Esophagus (tissue), 2 donors: ENCODE measurements at regions not wholly inside any gene's neighbourhood (a gene's known extent, or its start where the extent isn't known, plus 50 kb on each side); places are given as distances from the start of the nearest gene placed in this dataset.
"Not testable (repeated sequence)": the region's sequence is repeated elsewhere in the genome, so short reads cannot be mapped to it uniquely, and the experiment has no call there.

Experiments
- H3K27ac ChIP-seq, 2 donors: one replicate each; pipeline ENCODE4 v1.5.1; 2013; ENCODE audit warnings: low read depth in 2 of 2, mild to moderate bottlenecking in 2 of 2, inconsistent platforms in 1 of 2, low read length in 1 of 2, moderate library complexity in 1 of 2
- H3K27me3 ChIP-seq, 2 donors: one replicate each; pipeline ENCODE4 v1.6.1; 2013; ENCODE audit warnings: low read length in 2 of 2, control low read depth in 1 of 2, mild to moderate bottlenecking in 1 of 2; ENCODE audit not compliant: insufficient read depth in 2 of 2, control insufficient read depth in 1 of 2
- H3K36me3 ChIP-seq, 2 donors: one replicate each; pipeline ENCODE4 v1.6.1; 2013; ENCODE audit warnings: low read length in 1 of 2; ENCODE audit not compliant: control insufficient read depth in 2 of 2, insufficient read depth in 2 of 2
- H3K4me1 ChIP-seq, 2 donors: one replicate each; pipeline ENCODE4 v1.6.1; 2013; ENCODE audit warnings: low read length in 1 of 2; ENCODE audit not compliant: control insufficient read depth in 2 of 2, insufficient read depth in 2 of 2
- H3K4me3 ChIP-seq, 2 donors: one replicate each; pipeline ENCODE4 v1.5.1; 2013; ENCODE audit warnings: low read length in 2 of 2, mild to moderate bottlenecking in 2 of 2, low read depth in 1 of 2, moderate library complexity in 1 of 2
- H3K9me3 ChIP-seq, 2 donors: one replicate each; pipeline ENCODE4 v1.6.1; 2013; ENCODE audit warnings: mild to moderate bottlenecking in 2 of 2, low read depth in 1 of 2, low read length in 1 of 2, moderate library complexity in 1 of 2; ENCODE audit not compliant: control insufficient read depth in 2 of 2, insufficient read depth in 1 of 2
- WGBS, 2 donors: extraction: QIAGEN DNeasy Blood & Tissue Kit; methylation state at CpG; one replicate each; pipeline ENCODE4 v1.1.7; 2013; 5-methylcytosine and 5-hydroxymethylcytosine counted together
- donor health status: healthy with polysubstance abuse.
- donor health status: Bipolar disorder and iron deficiency.

DNA sequence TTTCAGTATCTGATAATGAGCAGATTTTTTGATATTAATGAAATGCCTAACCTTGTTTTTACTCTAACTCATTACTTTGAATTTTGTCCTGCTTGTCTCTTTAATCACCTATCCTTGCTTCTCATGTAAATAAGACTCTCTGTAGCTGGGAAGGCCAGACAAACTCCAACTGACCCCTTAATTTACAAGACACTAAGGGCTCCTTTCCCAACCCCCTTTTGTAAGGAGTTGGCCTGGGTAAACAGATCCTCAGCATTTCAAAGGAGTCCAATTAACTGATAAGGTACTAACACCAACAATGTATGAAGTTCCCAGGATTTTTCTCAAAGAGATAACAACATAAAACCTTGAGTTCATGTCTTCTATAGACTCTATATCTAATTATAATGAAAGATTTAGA lies 919.3 kb upstream of the AMELY start:
- not testable (repeated sequence) for H3K4me3 ChIP-seq, H3K27ac ChIP-seq

DNA sequence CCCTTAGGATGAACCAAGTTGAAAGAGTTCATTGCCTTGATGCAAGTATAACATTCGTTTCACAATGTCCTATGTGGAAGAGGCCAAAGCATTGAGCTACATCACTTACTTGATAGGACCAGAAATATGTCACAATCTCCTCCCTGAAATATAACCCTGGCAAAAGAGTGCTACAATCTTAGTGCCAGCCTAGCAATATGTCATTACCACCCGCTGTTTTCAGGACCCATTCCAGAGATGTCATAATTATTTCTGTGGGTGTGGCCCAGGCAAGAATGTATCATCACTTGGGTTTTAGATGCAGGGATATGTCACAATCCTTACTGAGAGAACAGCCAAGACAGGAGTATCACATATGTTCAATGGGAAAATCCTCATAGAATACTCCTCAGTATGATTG lies 915.0 kb upstream of the AMELY start:
- 67 to 79% methylated on average over 2 of the region's 2 CpGs for WGBS, 2 donors

More for the DNA sequence above, 919.3 kb upstream of the AMELY start:
- H3K9me3 ChIP-seq, H3K4me1 ChIP-seq, H3K36me3 ChIP-seq, H3K27me3 ChIP-seq: not testable (repeated sequence)

DNA sequence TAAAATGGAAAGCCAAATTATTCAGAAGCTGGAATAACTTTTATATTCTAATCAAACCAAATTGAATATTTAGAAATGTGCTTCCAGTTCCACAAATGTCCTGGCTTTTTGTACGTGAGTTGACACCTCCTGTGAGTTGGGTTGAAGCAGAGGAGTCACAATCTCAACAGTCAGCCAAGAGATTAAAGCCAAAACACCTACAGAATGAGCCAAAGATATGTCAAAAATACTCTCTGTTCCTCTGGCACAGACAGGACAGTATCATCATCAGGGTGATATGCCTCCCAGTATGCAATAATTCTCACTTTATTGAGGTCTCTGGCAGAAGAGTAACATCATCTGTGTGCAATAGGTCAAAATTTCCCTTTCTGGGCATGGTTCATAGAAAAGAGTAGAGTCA lies 914.3 kb upstream of the AMELY start:
- Histone ChIP-seq H3K4me3 (no peak overlapping the region), H3K27ac (no peak overlapping the region), H3K36me3 (no peaks in the 10 kb centered on the region), H3K27me3 (no peaks in the 10 kb centered on the region), H3K9me3 (no peaks in the 10 kb centered on the region), H3K4me1 (no peaks in the 10 kb centered on the region)
- WGBS, 2 donors: 76 to 78% methylated on average over 1 of the region's 1 CpG

More for the DNA sequence above, 915.0 kb upstream of the AMELY start:
- H3K9me3 ChIP-seq: no peaks in the 10 kb centered on the region
- no peaks in the 10 kb centered on the region for H3K4me1 ChIP-seq
- no peak overlapping the region for H3K27ac ChIP-seq
- H3K4me3 ChIP-seq: no peak overlapping the region
- H3K36me3 ChIP-seq: no peaks in the 10 kb centered on the region
- H3K27me3 ChIP-seq: no peaks in the 10 kb centered on the region

DNA sequence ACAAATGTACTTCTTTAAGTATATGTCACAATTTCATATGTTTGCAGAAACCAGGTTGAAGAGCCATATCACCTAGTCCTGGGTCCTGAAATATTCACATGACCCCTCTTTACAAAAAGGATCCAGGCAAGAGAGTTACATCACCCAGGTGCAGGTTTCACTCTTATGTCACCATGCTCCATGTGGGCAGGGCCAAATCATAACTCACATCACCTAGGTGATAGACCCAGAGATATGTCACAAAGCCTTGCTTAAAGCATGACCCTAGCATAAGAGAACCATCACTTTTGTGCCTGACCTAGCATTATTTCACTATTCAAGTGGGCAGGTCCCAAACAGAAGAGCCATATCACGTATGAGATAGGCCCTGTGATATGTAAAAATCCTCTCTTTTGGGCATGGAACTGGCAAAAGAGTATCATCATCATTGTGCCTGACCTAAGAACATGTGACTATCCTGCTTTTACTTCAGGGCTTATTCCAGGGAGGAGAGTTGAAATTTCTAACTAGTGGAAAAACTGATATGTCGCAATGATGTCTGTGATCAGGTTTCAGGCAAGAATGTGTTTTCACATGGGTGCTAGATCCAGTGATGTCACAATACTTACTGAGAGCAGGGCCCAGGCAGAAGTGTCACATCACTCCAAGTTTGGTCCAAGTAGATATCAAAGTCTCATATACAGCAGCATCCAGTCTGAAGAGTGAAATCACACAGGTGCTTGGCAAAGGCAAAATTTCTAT lies 909.9 kb upstream of the AMELY start:
- Histone ChIP-seq H3K4me1 (no peaks in the 10 kb centered on the region), H3K36me3 (no peaks in the 10 kb centered on the region), H3K4me3 (no peak overlapping the region), H3K27ac (no peak overlapping the region), H3K9me3 (no peaks in the 10 kb centered on the region), H3K27me3 (no peaks in the 10 kb centered on the region)
- 91 to 100% methylated on average over 1 to 2 of the region's 2 CpGs for WGBS, 2 donors

DNA sequence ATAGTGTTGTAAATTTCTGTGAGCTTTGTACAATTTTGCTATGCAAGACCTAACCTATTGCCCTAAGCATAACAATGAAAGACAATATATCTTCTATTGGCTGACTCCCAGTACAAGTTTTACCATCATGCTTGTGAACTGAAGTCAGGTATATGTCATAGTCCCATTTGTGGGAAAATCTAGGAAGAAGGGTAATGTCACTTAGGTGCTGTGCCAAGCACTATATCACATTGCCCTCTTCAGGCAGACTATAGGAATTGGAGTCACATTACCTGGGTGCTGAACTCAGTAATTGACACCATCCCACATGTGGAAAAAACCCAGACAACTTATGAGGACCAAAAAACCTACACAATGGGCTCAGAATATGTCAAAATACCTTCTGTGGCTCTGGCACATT lies 907.4 kb upstream of the AMELY start:
- no peaks in the 10 kb centered on the region for H3K27me3 ChIP-seq
- no peaks in the 10 kb centered on the region for H3K36me3 ChIP-seq
- no peak overlapping the region for H3K4me3 ChIP-seq
- H3K4me1 ChIP-seq: no peaks in the 10 kb centered on the region
- H3K27ac ChIP-seq: no peak overlapping the region
- no peaks in the 10 kb centered on the region for H3K9me3 ChIP-seq

DNA sequence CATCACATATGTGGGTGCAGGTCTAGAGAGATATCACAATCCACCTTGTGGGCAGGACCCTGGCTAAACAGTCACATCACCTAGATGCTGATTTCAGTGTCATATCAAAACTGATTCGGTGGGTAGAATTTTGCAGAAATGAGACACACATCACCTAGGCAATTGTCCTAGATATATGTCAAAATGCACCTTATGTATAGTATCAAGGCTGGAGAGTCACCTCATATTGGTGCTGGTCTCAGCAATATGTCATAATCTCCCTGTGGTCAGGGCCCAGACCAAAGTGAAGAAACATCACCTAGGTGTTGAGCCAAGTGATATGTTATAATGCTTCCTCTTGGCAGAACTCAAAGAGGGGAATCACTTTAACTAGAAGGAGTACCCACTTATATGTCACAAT lies 905.0 kb upstream of the AMELY start:
- Histone ChIP-seq H3K4me3 (no peak overlapping the region), H3K36me3 (no peaks in the 10 kb centered on the region), H3K4me1 (no peaks in the 10 kb centered on the region), H3K27ac (no peak overlapping the region), H3K9me3 (no peaks in the 10 kb centered on the region), H3K27me3 (no peaks in the 10 kb centered on the region)
- 97 to 100% methylated on average over 1 of the region's 1 CpG for WGBS, 2 donors

DNA sequence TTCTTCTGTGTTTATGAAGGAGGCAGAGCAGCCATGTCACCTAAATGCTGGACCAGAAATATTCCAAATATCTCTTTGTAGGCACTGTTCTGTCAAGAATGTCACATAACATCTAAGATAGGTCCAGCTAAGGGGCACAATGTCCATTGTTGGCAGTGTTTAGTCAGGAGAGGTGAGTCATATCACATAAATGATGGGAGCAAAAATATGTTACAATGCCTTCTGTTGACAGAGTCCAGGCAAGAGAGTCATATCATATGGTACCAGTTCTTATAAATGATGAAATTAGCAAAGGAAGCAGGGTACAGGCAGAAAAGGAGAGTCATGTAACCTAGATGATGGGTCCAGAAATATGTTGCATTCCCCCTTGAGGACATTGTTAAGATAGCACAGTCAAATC lies 904.4 kb upstream of the AMELY start:
- Histone ChIP-seq H3K4me3 (no peak overlapping the region), H3K27ac (no peak overlapping the region)

DNA sequence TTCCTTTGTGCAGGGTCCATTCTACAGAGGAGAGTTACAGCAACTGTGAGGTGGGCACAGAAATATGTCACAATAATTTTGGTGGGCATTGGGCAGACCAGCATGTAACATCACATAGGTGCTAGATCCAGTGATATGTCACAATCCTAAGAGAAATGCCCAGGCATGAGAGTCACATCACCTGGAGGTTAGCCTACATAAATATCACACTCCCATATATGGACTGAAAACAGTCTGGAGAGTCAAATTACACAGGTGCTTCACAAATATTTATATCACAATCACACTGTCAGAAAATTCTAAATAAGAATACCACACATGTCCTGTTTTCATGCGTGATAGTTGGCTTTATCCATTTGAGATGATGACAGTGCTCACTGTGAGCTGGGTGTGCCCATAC lies 903.7 kb upstream of the AMELY start:
- Histone ChIP-seq H3K9me3 (no peaks in the 10 kb centered on the region), H3K36me3 (no peaks in the 10 kb centered on the region), H3K4me1 (no peaks in the 10 kb centered on the region), H3K4me3 (no peak overlapping the region), H3K27ac (no peak overlapping the region), H3K27me3 (no peaks in the 10 kb centered on the region)
- WGBS, 2 donors: 92% methylated on average over 1 of the region's 1 CpG; no CpG with 5 or more reads in 1 of the 2 donors

More for the DNA sequence above, 904.4 kb upstream of the AMELY start:
- Histone ChIP-seq H3K27me3 (no peaks in the 10 kb centered on the region), H3K36me3 (no peaks in the 10 kb centered on the region), H3K4me1 (no peaks in the 10 kb centered on the region), H3K9me3 (no peaks in the 10 kb centered on the region)

DNA sequence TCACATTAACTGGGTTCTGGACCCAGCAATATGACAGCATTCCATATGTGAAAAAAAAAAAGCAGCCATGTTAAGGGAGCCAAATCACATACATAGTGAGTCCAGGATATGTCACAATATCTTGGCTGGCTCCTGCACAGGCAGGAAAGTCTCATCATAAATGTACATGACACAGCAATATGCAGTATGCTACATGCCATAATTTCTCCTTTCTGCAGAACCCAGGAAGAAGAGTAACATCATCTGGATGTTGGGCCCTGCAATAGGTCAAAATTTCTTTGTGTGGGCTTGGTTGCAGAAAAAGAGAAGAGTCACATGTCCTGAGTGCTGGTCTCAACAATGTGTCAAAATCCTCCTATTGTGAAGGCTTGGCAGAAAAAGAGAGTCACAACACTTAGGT lies 902.8 kb upstream of the AMELY start:
- no peaks in the 10 kb centered on the region for H3K27me3 ChIP-seq
- no peaks in the 10 kb centered on the region for H3K4me1 ChIP-seq
- H3K27ac ChIP-seq: no peak overlapping the region
- no peaks in the 10 kb centered on the region for H3K36me3 ChIP-seq
- no peaks in the 10 kb centered on the region for H3K9me3 ChIP-seq
- no peak overlapping the region for H3K4me3 ChIP-seq

DNA sequence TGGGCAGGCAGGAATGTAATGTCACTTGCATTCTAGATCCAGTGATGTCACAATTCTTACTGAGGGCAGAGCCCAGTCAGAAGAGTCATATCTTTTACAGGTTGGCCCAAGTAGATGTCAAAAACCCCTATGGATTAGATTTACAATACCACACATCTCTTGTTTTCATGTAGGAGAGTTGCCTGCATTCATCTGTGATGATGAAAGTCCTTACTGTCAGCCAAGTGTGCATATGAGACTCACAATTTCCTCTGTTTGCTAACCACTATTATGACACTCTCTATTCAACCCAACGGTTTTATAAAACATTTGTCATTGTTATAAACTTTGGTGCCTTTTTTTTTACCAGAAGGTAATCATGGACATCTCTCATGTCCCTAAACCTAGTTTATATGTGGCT lies 898.8 kb upstream of the AMELY start:
- H3K27me3 ChIP-seq: no peaks in the 10 kb centered on the region
- WGBS, 2 donors: 12% methylated on average over 1 of the region's 1 CpG; no CpG with 5 or more reads in 1 of the 2 donors
- H3K4me3 ChIP-seq: no peak overlapping the region
- no peak overlapping the region for H3K27ac ChIP-seq
- no peaks in the 10 kb centered on the region for H3K36me3 ChIP-seq
- no peaks in the 10 kb centered on the region for H3K9me3 ChIP-seq
- H3K4me1 ChIP-seq: no peaks in the 10 kb centered on the region
